Activated CD4-positive, alpha-beta memory T cell treated with anti-CD3 and anti-CD28 coated beads for 36 hours (primary cell): ENCODE measurements at regions not wholly inside any gene's neighbourhood (a gene's known extent, or its start where the extent isn't known, plus 50 kb on each side); places are given as distances from the start of the nearest gene placed in this dataset.
A peak's percentile ranks its signal among the peaks of the same experiment; 100 is the strongest.

Experiments used
- CTCF ChIA-PET: fragments of 350-600 bp; sonication (Branson Sonifier 250); formaldehyde crosslinking; loops from one replicate; lab custom pipeline; 2021; ENCODE audit warnings: antibody characterized with exemption, inconsistent platforms; lab: Charles Lee
- POLR2A ChIA-PET: fragments of 350-600 bp; sonication (Branson Sonifier 250); formaldehyde crosslinking; loops from one replicate; lab custom pipeline; 2021; ENCODE audit warnings: antibody characterized with exemption; lab: Charles Lee
- DNase-seq: peaks from one replicate; pipeline ENCODE4 v3.0.0-alpha.2; 2020
- H3K27ac Mint-ChIP-seq: one replicate; pipeline ENCODE4 v1.8.0; 2021; ENCODE audit warnings: mixed read lengths
- H3K27me3 Mint-ChIP-seq: one replicate; pipeline ENCODE4 v1.8.0; 2021; ENCODE audit warnings: mixed read lengths
- H3K36me3 Mint-ChIP-seq: one replicate; pipeline ENCODE4 v1.8.0; 2021; ENCODE audit warnings: mixed read lengths
- H3K4me1 Mint-ChIP-seq: one replicate; pipeline ENCODE4 v1.8.0; 2021; ENCODE audit warnings: low read depth, mixed read lengths
- H3K4me3 Mint-ChIP-seq: one replicate; pipeline ENCODE4 v1.8.0; 2021; ENCODE audit warnings: mild to moderate bottlenecking, mixed read lengths
- H3K9me3 Mint-ChIP-seq: one replicate; pipeline ENCODE4 v1.8.0; 2021; ENCODE audit warnings: mixed read lengths
- intact Hi-C: fragments of 100-400 bp; cut with micrococcal nuclease; formaldehyde crosslinking; loops from one replicate; pipeline ENCODE4 v1.15.1; 2023

DNA sequence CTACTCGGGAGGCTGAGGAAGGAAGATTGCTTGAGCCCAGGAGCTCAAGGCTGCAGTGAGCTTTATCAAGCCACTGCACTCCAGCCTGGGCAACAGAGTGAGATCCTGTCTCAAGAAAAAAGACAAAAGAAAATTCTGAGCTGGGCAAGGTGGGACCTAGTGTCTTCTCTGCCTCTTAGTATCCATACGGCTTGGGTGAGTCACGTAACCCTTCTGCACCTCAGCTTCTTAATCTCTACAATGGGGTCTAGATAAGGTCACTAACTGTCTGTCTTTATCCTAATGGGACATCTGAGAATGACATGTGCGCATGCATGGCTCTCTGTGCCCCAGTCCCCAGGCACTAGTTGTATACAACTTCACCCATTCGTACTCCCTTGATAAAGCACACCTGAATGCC, 53.4 kb upstream of the TLK1 start:
- no peak for DNase-seq
- H3K27ac Mint-ChIP-seq = no peak overlapping the region
- CTCF ChIA-PET = interaction anchor here (0.6 to 1.4 kb wide), 3 partner anchors 112 to 341 kb away, joined by 3 to 4 read pairs (median 3); no protein-coding TSS in a partner anchor
- H3K4me1 Mint-ChIP-seq = peaks cover 17% of the 10 kb centered on the region
- H3K36me3 Mint-ChIP-seq = peaks cover under 1% of the 10 kb centered on the region
- H3K9me3 Mint-ChIP-seq = peaks cover 4% of the 10 kb centered on the region
- H3K27me3 Mint-ChIP-seq = no peaks in the 10 kb centered on the region
- intact Hi-C loops = loop anchor here (5.0 kb wide), 1 partner anchor 52 kb away; the partner anchor contains the start of gene TLK1
- POLR2A ChIA-PET = no interaction called here
- H3K4me3 Mint-ChIP-seq = no peak overlapping the region

DNA sequence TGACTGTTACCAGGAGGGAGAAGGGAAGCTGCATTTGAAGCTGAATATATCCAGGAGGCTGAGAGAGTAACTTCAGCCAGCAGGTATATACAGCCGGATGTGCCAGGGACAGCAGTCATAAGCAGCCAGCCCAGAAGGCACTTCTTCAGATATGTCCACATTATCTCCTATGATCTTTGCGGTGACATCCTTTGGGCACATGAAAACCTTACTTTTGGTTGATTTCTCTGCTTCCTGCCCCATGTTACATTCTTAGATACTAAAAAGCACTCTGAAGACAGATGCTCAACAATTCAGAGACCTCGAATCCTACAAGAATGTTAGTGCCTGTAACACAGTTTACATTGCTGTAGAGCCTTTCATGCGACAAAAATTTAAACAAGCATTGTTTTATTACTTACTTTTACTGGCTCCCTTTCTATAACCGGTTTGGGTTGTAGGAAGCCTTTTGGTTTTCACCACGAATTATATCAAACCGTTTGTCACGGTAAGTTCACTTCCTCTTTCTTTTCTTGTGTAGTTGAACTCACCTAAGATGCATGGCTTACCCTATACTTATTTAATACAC, 50.3 kb upstream of the TLK1 start:
- Mint-ChIP-seq H3K27me3 (no peaks in the 10 kb centered on the region), H3K9me3 (no peaks in the 10 kb centered on the region), H3K27ac (peak overlapping the region; percentile 55), H3K4me3 (peak overlapping the region; percentile 38), H3K36me3 (no peaks in the 10 kb centered on the region), H3K4me1 (peaks cover 19% of the 10 kb centered on the region)
- CTCF ChIA-PET = no interaction called here
- peak; percentile 53 for DNase-seq
- POLR2A ChIA-PET = no interaction called here
- intact Hi-C loops = loop anchor here (5.0 kb wide), 1 partner anchor 49 kb away; the partner anchor contains the start of gene TLK1
